GM12872 (cell line): ENCODE measurements at regions not wholly inside any gene's neighbourhood (a gene's known extent, or its start where the extent isn't known, plus 50 kb on each side); places are given as distances from the start of the nearest gene placed in this dataset.

Experiments
- CTCF ChIP-seq: IDR thresholded peaks from 3 replicates; pipeline ENCODE4 v1.5.1; 2011; ENCODE audit warnings: low read depth, mild to moderate bottlenecking, low read length, moderate library complexity; ENCODE audit not compliant: insufficient read depth

DNA sequence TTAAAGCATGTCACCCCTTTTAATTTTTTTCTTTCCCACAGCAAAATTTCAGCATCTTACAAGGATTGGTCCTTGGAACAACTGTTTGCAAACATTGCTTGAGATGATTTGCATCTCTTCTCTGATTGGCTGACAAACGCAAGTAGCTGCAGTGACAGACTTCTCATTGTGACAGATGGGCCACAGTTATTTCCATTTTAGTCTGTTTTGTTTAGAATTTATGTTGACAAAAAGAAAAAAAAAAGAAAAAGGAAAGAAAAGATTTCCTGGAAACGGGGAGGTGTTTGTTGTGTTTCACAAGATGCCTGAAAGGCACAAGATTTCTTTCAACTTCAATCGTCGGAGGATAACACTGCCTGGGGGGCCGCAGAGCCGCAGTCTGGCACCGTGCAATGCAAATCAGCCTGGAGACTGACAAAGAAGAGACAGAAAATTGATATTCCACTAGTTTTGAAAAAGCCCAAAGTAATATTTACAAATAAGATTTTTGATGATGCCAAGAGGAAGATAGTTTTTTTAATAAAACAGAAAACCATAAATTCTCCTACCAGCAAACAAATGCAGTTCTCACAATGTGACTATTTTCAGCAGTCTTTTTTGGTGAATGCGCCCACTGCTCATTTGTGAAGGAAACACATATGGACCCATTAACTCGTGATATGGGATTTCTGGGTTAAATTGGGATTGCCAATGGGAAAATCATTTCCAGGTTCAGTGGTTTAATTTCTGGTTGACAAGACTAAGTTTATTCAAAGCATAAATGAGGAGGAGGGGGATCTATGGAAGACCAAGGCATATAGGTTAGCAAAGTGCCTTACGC, 296.2 kb upstream of the SMIM21 start:
- TF ChIP-seq CTCF, result no peak

GRCh38 chr18:75714766-75715165, 287.3 kb upstream of the SMIM21 start:
- TF ChIP-seq CTCF, result no peak

- TF ChIP-seq CTCF, result no peak
Observed at GRCh38 chr18:75700561-75700960, 273.1 kb upstream of the SMIM21 start.

DNA sequence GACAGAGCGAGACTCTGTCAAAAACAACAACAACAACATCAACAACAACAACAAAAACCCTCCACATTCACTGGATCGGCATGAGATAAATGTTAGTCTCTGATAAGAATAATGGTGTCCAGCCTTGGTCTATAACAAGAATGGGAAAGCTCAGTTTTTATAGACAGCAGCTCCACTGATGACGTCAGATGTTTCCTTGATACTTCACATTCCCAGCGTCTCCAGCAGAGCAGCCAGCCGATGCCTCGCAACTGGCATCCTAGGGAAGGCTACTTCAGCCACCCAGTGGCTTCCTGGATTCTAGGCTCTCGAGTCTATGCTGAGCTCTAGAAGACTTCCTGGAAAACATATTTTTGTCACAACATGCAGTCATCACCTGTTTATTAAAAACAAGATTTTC, 271.4 kb upstream of the SMIM21 start:
- no peak for TF ChIP-seq CTCF

DNA sequence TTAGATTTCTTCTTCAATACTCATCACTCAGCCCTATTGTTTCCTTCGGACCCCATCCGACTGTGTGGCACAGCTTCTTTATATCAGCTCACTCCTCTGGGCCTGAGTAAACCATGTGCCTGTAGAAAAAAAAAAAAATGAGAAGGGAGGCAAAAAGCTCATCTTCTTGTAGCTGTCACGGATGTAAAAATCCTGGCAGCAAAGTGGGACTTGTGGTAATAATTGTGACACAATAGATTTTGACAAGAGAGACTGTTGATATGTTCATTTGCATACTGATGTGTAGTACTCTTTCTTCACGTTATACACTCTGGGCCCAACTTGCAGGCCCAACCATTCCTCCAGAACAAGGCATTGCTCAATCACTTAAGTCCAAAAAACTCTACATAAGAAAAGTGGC, 270.0 kb upstream of the SMIM21 start:
- no peak for TF ChIP-seq CTCF

DNA sequence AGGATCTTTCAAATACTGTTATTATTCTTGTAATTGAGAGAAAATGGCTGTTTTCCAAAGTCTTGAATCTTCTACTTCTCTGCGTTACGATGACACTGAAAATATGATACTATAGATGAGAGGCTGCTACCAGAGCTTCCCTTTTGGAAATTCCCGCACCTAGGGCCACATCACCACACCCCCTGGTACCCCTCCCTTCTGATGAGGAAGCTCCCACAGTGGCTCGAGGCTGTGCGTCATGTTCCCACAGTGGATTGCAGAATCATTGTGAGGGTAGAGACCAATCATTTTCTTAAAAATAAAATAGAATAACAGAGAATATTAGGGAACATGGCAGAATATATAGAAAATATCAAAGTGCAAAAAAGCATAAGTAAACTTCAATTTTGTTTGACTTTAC, 268.9 kb upstream of the SMIM21 start:
- TF ChIP-seq CTCF, result no peak

DNA sequence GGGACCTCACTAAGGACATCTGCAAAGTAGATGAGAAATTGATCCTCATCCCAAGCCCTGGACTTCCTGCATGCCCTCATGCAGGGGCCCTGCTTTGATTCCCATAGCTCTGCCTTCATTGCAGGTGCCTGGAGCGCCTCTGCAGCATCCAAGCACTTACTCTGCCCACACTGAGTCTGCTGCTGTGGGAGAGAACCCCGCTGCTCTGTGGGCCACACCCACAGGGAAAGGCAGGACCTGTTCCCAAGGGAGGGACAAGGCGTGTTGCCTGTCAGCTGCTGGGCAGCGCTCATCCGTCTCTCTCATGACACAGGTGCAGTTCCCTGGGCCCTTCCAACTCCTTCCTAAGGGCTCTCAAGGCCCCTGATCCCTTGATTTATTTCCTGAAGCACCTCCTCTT, 266.8 kb upstream of the SMIM21 start:
- TF ChIP-seq CTCF, result no peak
